ENCODE measurements at regions not wholly inside any gene's neighbourhood (a gene's known extent, or its start where the extent isn't known, plus 50 kb on each side); places are given as distances from the start of the nearest gene placed in this dataset.
A peak's percentile ranks its signal among the peaks of the same experiment; 100 is the strongest.
"Not testable (repeated sequence)": the region's sequence is repeated elsewhere in the genome, so short reads cannot be mapped to it uniquely, and the experiment has no call there.

GRCh38 chr9:18032636-18033035, 441.3 kb upstream of the ADAMTSL1 start:
- DNase-seq (ENCODE audit: low spot score), result no peak

- DNase-seq (ENCODE audit: low spot score), result no peak
Measured at GRCh38 chr9:18036422-18037187, 437.3 kb upstream of the ADAMTSL1 start.

- DNase-seq (ENCODE audit: low spot score), result no peak
Measured at GRCh38 chr9:18037981-18038380, 436.0 kb upstream of the ADAMTSL1 start.

- DNase-seq (ENCODE audit: low spot score), result no peak
Measured at GRCh38 chr9:18040327-18040726, 433.6 kb upstream of the ADAMTSL1 start.

- no peak for DNase-seq (ENCODE audit: low spot score)
Measured at GRCh38 chr9:18043978-18044377, 430.0 kb upstream of the ADAMTSL1 start.

DNA sequence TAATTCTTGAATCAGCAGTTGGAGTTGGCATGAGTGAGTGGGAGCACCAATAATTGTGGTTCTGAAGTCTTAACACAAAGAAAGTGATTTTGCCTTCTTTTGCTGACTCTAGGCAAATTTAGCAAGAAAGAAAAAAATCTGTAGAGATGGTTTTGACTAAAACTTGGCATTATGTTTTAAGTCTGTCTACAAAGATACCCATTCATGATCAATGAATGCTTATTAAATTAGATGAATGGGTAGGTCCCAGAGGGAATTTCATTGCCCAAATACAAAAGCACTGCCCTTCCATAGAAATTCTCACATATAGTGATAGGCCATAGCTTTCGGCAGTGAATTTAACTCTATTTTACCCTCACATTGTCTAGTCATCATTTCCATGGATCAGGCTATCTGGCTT, 428.6 kb upstream of the ADAMTSL1 start:
- peak; percentile 3 for DNase-seq (ENCODE audit: low spot score)

- DNase-seq (ENCODE audit: low spot score), result no peak
Measured at GRCh38 chr9:18046068-18046467, 427.9 kb upstream of the ADAMTSL1 start.

- no peak for DNase-seq (ENCODE audit: low spot score)
Measured at GRCh38 chr9:18051638-18052037, 422.3 kb upstream of the ADAMTSL1 start.

DNA sequence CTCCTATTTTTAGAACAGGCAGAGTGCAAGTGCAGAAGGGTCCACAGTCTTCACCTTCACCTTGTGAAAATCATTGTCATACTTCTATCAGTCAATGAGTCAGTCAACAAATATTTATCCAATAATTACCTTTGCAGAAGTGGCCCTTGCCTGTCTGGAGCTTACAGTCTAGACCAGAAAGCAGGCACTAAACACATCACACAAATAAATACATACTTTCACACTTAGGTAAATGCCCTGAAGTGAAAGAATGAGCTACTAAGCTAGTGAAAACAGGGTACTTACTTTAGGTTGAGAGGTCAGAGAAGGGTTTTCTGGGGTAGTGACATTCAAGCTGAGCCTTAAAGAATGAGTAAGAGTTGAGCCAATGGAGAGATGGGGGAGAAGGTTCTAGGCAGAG, 421.9 kb upstream of the ADAMTSL1 start:
- DNase-seq (ENCODE audit: low spot score), result no peak

GRCh38 chr9:18056269-18056992, 417.5 kb upstream of the ADAMTSL1 start:
- no peak for DNase-seq (ENCODE audit: low spot score)

GRCh38 chr9:18056993-18057369, 417.0 kb upstream of the ADAMTSL1 start:
- no peak for DNase-seq (ENCODE audit: low spot score)

DNA sequence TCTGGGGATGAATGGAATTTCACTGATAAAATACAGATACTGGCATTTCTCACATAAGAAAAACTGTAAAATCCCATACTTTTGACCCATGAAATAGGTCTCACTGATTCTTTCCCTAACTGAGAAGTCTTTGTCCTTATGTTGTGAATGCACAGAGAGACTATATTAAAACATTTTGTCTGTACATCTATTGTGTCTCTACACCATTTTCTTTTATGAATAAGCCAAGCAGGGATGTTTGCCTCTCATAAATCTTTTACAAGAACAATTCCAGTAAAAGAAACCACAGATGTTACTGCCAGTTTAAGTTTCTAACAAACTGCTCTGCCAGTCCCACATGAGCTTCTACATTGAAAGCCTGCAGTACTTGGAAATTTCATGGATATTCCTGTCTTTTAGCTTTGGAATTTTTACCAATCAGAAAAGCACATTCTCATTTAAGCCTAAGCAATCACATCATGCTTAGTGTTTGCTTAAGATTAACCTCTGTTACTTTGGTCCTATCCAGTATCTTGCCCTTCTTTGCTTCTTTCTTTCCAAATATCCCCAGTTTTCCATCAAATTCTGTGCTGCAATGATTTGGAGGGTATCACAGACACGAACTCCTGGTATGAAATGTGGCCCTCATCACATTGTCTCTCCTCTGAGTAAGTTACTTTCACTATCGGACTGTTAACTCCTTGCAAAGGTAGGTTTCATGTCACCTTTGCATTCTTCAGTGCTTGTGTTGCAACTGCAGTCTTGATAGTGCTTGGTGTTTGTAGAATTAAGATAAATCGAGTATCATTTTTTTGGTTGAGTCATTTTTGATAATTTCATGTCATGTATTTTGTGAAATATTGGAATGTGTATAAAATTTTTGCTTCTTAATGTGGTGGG, 415.1 kb upstream of the ADAMTSL1 start:
- no peak for DNase-seq (ENCODE audit: low spot score)

DNA sequence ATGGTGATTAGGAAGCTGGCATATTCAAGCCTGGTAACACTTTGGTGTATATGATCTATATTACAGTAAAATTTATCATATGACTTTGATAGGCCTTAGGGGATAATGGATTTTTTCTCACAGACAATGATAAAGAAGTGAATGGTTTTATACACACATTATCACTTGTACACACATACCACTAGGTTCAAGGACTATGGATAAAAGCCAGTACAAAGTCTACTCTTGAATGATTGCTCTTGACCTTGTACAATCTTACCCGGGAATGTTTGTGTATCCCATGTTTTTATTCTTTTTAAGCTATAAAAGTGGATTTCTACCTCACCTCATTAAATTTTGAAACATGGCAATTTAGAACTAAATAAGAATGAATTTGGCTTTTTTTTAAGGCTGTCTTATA, 414.5 kb upstream of the ADAMTSL1 start:
- DNase-seq (ENCODE audit: low spot score), result no peak

DNA sequence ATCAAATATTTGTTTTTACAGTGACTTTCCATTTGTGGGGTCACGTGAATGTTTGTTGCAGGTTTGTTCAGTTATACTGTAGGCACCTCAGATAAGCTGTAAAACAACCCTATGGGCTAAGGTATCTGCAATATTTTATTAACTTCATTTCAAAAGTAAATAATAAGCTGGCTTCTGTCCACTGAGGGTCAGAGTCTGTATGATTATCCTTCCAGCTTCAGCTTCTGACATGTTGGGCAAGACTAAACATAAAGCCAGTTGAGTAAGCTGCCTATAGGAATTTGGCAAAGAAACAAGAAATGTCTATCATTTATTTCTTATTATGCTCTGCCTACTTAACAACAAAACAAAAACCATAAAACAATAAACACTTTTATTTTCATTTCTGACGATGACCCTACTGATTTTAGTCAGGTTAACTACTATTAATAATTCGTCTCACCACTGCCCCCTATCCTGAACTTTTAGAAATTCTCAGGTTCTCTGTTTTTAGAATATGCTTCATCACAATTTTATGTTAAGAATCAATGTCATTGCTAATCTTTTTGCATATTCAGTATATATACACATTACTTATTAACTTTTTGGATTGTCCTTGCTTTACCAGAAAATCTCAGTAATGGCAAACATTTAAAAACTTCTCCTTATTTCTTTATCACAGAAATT, 413.6 kb upstream of the ADAMTSL1 start:
- DNase-seq (ENCODE audit: low spot score), result no peak

DNA sequence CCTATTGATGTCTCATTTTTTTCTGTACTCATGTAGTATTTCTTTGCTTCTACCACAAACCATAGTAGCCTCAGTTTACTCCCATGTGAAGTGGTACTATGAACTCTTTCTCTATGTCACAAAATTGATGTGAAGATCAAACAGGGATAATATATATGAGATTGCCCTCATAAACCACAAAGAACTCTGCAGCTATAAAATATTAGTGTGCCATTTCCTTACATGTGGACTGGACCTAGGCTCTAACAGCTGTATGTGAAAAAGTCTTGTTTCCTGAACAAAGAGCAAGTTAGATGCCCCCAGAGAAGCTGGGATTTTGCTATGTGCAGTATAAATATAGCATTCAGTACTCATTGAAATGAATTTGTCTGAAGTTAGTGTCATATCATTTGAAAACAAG, 412.6 kb upstream of the ADAMTSL1 start:
- DNase-seq (ENCODE audit: low spot score), result no peak

DNA sequence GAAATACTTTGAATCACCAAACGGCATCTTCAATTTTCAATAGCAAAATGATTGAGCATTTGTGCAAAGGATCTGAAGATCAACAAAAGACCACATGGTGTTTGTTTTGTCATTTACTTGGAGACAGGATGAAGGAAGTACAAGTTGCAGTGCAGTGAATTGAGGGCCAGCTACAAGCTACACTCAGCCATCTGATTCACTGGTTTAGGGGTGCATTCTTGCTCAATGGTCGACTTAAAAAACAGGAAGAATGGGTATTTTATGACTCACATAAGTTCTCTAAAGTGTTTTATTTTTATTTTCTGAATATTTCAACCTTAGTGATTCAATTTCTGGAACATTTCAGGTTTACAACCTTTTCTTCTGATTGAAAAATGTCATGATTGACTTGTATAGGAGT, 412.1 kb upstream of the ADAMTSL1 start:
- no peak for DNase-seq (ENCODE audit: low spot score)

DNA sequence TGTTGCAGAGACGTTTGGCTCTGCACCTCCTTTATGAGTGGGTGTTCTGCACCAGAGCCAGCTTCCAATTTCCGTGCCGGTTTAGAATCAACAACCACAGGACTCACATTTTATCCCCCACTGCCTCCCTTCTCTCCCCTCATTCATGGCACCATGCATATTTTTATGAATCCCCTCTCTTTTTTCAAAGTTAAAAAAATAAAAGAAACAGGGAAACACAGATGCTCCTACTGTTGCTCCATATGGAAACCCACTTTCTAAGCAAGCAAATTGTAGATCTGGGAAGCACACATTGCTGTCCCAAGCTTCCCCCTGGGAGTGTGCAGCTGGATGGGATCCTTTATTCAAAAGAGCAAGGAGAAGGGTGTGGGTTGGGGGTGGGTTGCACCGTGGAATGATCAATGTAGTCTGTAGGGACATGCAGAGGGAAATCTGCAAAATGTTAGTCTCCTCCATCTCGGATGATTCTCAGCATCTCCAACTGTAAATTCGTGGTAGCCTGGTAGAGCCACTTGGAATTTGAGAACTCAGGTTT, 410.0 kb upstream of the ADAMTSL1 start:
- no peak for DNase-seq (ENCODE audit: low spot score)

DNA sequence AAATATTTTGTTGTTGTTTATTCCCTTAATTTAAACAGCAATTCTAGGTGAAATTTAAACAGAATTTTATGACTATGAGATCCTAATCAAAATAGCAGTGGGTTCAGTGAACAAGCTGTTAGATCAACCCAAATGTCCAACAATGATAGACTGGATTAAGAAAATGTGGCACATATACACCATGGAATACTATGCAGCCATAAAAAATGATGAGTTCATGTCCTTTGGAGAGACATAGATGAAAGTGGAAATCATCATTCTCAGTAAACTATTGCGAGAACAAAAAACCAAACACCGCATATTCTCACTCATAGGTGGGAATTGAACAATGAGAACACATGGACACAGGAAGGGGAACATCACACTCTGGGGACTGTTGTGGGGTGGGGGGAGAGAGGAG, 407.3 kb upstream of the ADAMTSL1 start:
- not testable (repeated sequence) for DNase-seq (ENCODE audit: low spot score)

- DNase-seq (ENCODE audit: low spot score), result no peak
Measured at GRCh38 chr9:18067548-18068120, 406.3 kb upstream of the ADAMTSL1 start.

- DNase-seq (ENCODE audit: low spot score), result no peak
Measured at GRCh38 chr9:18068900-18069299, 405.1 kb upstream of the ADAMTSL1 start.

GRCh38 chr9:18071651-18072060, 402.3 kb upstream of the ADAMTSL1 start:
- DNase-seq (ENCODE audit: low spot score), result no peak

Data from pons (tissue), 1 donor.